22Rv1 (cell line): ENCODE measurements at regions not wholly inside any gene's neighbourhood (a gene's known extent, or its start where the extent isn't known, plus 50 kb on each side); places are given as distances from the start of the nearest gene placed in this dataset.

Experiments used
- H3K27ac ChIP-seq: fragments of 450-650 bp; 2 replicates; pipeline ENCODE4 v1.5.1; 2017
- CTCF ChIP-seq: fragments of 450-650 bp; IDR thresholded peaks from 2 replicates; pipeline ENCODE4 v1.5.1; 2017; ENCODE audit warnings: mild to moderate bottlenecking
- ZFX ChIP-seq: fragments of 450-650 bp; IDR thresholded peaks from 2 replicates; pipeline ENCODE4 v1.6.1; 2017; ENCODE audit warnings: antibody characterized with exemption, borderline replicate concordance

DNA sequence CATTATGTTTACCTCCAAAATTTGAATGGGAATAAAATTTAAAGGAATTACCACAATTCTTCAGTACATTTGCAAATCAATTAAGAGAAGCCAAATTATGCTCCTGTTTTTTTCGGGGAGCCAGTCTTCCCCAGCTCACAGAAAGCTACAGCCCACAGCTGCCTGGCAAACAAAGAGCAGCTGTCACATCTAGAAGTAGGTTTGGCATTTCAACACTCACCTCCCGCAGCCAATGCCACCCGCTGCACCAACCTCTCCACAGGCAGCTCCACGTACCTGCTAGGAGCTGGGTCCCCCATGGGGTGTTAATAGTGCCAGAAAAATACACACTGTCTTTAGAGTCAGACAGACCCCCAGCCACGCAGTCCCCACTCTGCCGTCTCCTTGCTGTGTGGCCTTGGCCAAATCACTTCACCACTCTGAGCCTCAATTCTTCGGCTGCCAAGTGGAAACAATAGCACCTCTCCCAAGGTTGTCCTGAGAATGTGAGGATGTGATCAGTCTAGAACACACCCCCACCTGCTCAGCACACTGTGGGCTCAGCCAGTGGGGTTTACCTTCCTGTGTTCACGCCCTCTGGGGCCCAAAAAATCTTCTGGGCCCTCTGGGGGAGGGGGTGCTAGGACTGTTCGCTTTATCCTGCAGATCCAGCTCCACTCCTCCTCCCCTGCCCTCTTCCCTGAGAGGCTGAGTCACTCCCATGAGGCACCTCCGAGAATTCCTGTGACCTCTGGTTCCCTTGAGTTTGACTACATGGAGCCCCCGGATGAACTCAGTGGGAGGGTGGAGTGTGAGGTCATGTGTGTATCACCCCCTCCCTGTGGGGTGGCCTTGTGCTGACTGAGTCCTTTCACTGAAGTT lies 204.3 kb upstream of the GRIK3 start:
- no peak for TF ChIP-seq CTCF
- no peak for TF ChIP-seq ZFX
- no peak overlapping the region for H3K27ac ChIP-seq

- TF ChIP-seq ZFX (no peak), CTCF (no peak)
- no peak overlapping the region for H3K27ac ChIP-seq
Measured at GRCh38 chr1:37239225-37239740, 205.0 kb upstream of the GRIK3 start.

- TF ChIP-seq ZFX (no peak), CTCF (no peak)
- no peak overlapping the region for H3K27ac ChIP-seq
Measured at GRCh38 chr1:37240897-37241296, 206.6 kb upstream of the GRIK3 start.

DNA sequence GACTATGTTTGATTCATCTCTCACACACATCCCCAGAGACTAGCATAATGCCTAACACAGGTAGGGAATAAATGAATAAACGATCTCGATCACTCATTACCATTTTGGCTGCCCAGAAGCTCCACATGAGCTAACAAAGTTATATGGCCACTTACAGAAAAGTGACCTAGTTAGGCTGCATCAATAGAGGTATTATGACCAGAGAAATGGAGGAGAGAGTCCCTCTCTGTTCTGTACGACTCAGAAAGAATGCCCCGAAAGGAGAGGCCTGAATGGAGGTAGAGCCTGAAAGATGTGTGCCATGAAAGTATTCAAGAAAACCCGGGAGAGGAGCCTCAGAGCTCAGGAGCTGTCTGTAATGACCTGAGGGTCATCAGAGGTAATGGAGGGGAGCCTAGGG lies 208.2 kb upstream of the GRIK3 start:
- TF ChIP-seq ZFX (no peak), CTCF (no peak)
- H3K27ac ChIP-seq: no peak overlapping the region

DNA sequence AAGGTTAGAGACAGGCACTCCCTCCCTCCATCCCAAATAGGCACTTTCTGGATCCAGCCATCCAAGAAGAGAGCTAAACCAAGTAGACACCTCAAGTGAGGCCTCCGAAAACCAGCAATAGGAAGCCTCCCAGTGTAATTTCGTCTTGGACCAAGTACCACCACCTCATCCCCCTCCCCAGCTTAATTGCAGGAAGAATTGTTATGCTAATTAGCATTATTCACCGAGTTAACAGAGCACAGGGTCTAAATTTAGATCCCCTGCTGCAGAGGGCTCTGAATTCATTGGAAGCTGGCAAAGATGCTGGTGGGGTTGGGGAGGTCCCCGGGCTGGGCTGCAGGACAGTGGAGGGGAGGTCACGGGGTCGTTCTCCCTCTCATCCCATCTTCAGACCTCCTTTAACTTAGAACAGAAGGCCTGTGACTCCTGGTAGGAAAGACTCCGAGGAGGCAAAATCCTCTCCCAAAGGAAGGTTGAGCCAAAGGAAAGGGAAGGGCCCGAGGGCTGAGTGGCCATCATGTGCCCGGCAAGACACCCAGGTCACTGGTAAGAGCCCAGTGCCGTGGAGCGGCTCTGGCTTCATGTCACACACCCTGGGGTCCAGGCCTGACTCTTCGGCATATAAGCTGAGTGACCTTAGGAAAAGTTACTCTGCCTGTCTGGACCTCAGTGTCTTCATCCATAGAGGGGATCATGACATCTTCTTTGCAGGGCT lies 209.2 kb upstream of the GRIK3 start:
- H3K27ac ChIP-seq: no peak overlapping the region
- no peak for TF ChIP-seq ZFX
- TF ChIP-seq CTCF: no peak

GRCh38 chr1:37244083-37244480 lies 209.8 kb upstream of the GRIK3 start:
- no peak for TF ChIP-seq ZFX
- no peak for TF ChIP-seq CTCF
- H3K27ac ChIP-seq: no peak overlapping the region

DNA sequence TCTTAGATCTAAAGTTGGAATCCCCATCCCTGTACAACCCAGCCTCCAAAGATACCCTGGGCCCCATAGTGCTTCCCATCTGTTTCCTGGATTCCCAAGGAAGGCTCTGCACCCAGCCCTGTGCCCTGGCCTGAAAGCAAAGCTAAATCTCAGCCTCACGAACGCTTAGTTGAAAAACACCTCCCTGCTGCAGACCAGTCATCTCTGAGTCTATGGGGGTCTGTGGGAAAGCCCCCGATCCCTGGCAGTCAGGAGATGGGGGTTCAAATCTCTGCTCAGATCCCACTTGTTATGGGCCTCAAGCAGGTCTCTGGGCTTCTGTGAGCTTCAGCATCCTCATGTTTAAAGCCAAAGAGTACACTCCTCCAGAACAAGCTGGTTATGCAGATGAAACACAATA lies 210.5 kb upstream of the GRIK3 start:
- TF ChIP-seq ZFX (no peak), CTCF (no peak)

More for the DNA sequence above, 210.5 kb upstream of the GRIK3 start:
- no peak overlapping the region for H3K27ac ChIP-seq
